CD14-positive monocyte (primary cell): ENCODE measurements at regions not wholly inside any gene's neighbourhood (a gene's known extent, or its start where the extent isn't known, plus 50 kb on each side); places are given as distances from the start of the nearest gene placed in this dataset.
A peak's percentile ranks its signal among the peaks of the same experiment; 100 is the strongest.

ENCODE experiments used
- DNase-seq, 3 donors: peaks; one replicate each; pipeline ENCODE4 v3.0.0-alpha.2; 2011 to 2022
- H2AFZ ChIP-seq: 2 replicates; pipeline ENCODE4 v1.6.0; 2012; ENCODE audit warnings: mild to moderate bottlenecking, low read depth, low read length, inconsistent platforms; ENCODE audit not compliant: insufficient read depth, poor library complexity, severe bottlenecking
- H3K27ac ChIP-seq, 2 donors: 1 replicate in 1 of 2; 2 replicates in 1 of 2; pipeline ENCODE4 v1.5.1; 2012 to 2013; ENCODE audit warnings: low read length in 2 of 2, control low read depth in 1 of 2, inconsistent platforms in 1 of 2, low read depth in 1 of 2, mild to moderate bottlenecking in 1 of 2
- H3K27me3 ChIP-seq, 2 donors: one replicate each; pipeline versions ENCODE4 v1.6.0 to v1.6.1; 2011 to 2013; ENCODE audit warnings: low read length in 2 of 2; ENCODE audit not compliant: control insufficient read depth in 2 of 2, insufficient read depth in 2 of 2
- H3K36me3 ChIP-seq, 2 donors: replicated peaks in 1 of 2; 1 replicate in 1 of 2; 2 replicates in 1 of 2; pipeline versions ENCODE4 v1.5.1 to v1.6.1; 2012 to 2013; ENCODE audit warnings: low read length in 2 of 2, control low read depth in 1 of 2, inconsistent platforms in 1 of 2, mild to moderate bottlenecking in 1 of 2; ENCODE audit not compliant: insufficient read depth in 2 of 2, control insufficient read depth in 1 of 2
- H3K4me1 ChIP-seq, 2 donors: 1 replicate in 1 of 2; 2 replicates in 1 of 2; pipeline versions ENCODE4 v1.5.1 to v1.6.1; 2012 to 2013; ENCODE audit warnings: low read length in 2 of 2, control low read depth in 1 of 2, inconsistent platforms in 1 of 2, mild to moderate bottlenecking in 1 of 2, moderate library complexity in 1 of 2; ENCODE audit not compliant: insufficient read depth in 2 of 2, control insufficient read depth in 1 of 2
- H3K4me2 ChIP-seq: replicated peaks from 2 replicates; pipeline ENCODE3; 2012; ENCODE audit warnings: low read length, moderate library complexity, mild to moderate bottlenecking; ENCODE audit not compliant: poor library complexity, severe bottlenecking; ENCODE audit errors: extremely low read depth
- H3K4me3 ChIP-seq, 3 experiments: fragments of 200-600 bp in 1 of 3; sonication (generic) in 1 of 3; replicated peaks in 1 of 3; 1 replicate in 2 of 3; 2 replicates in 1 of 3; pipeline ENCODE4 v1.5.1; 2011 to 2013; ENCODE audit warnings: low read length in 3 of 3, mild to moderate bottlenecking in 3 of 3, control low read depth in 2 of 3, low read depth in 2 of 3, inconsistent platforms in 1 of 3, moderate library complexity in 1 of 3
- H3K79me2 ChIP-seq: 2 replicates; pipeline ENCODE4 v1.6.0; 2012; ENCODE audit warnings: mild to moderate bottlenecking, control low read depth, inconsistent platforms, low read length, moderate library complexity; ENCODE audit not compliant: insufficient read depth
- H3K9ac ChIP-seq: 2 replicates; pipeline ENCODE4 v1.6.0; 2017; ENCODE audit warnings: low read length, mild to moderate bottlenecking; ENCODE audit not compliant: insufficient read depth, poor library complexity, severe bottlenecking
- H3K9me3 ChIP-seq, 2 donors: replicated peaks in 1 of 2; 1 replicate in 1 of 2; 2 replicates in 1 of 2; pipeline versions ENCODE4 v1.5.1 to v1.6.1; 2012 to 2013; ENCODE audit warnings: low read length in 2 of 2, control low read depth in 1 of 2; ENCODE audit not compliant: control insufficient read depth in 1 of 2, insufficient read depth in 1 of 2
- H4K20me1 ChIP-seq: 2 replicates; pipeline ENCODE4 v1.6.0; 2012; ENCODE audit warnings: mild to moderate bottlenecking, low read length, control low read depth, moderate library complexity; ENCODE audit not compliant: insufficient read depth
- H3K27ac Mint-ChIP-seq, 7 donors: one replicate each; pipeline ENCODE4 v1.8.0; 2020; ENCODE audit warnings: mild to moderate bottlenecking in 7 of 7, mixed read lengths in 7 of 7, moderate library complexity in 6 of 7, inconsistent platforms in 2 of 7
- H3K27me3 Mint-ChIP-seq, 3 donors: one replicate each; pipeline ENCODE4 v1.8.0; 2021 to 2022; ENCODE audit warnings: low read depth in 3 of 3, mild to moderate bottlenecking in 3 of 3, mixed read lengths in 3 of 3, moderate library complexity in 3 of 3, inconsistent platforms in 1 of 3
- H3K36me3 Mint-ChIP-seq, 2 donors: one replicate each; pipeline ENCODE4 v1.8.0; 2020; ENCODE audit warnings: mixed read lengths in 2 of 2, inconsistent platforms in 1 of 2, mild to moderate bottlenecking in 1 of 2
- H3K4me1 Mint-ChIP-seq: one replicate; pipeline ENCODE4 v1.8.0; 2020; ENCODE audit warnings: mild to moderate bottlenecking, mixed read lengths
- H3K4me3 Mint-ChIP-seq, 2 donors: one replicate each; pipeline ENCODE4 v1.8.0; 2020; ENCODE audit warnings: mild to moderate bottlenecking in 2 of 2, mixed read lengths in 2 of 2, moderate library complexity in 1 of 2
- H3K9me3 Mint-ChIP-seq, 7 donors: one replicate each; pipeline ENCODE4 v1.8.0; 2020 to 2022; ENCODE audit warnings: mixed read lengths in 7 of 7, mild to moderate bottlenecking in 6 of 7, moderate library complexity in 6 of 7, inconsistent platforms in 2 of 7
- WGBS: methylation state at CpG from one replicate; pipeline ENCODE4 v1.1.5; 2013; ENCODE audit warnings: missing lambda C conversion rate; ENCODE audit not compliant: insufficient coverage; 5-methylcytosine and 5-hydroxymethylcytosine counted together
- intact Hi-C, 2 donors: fragments of 100-400 bp; cut with micrococcal nuclease; formaldehyde crosslinking; loops; one replicate each; pipeline versions ENCODE4 v1.15.0 to v1.15.1; 2023
- TF ChIP-seq, protein P1 (sequence below): fragments of 200-600 bp; IDR thresholded peaks from one replicate; pipeline ENCODE4 v1.8.0; 2022; ENCODE audit warnings: antibody characterized with exemption, mild to moderate bottlenecking

DNA sequence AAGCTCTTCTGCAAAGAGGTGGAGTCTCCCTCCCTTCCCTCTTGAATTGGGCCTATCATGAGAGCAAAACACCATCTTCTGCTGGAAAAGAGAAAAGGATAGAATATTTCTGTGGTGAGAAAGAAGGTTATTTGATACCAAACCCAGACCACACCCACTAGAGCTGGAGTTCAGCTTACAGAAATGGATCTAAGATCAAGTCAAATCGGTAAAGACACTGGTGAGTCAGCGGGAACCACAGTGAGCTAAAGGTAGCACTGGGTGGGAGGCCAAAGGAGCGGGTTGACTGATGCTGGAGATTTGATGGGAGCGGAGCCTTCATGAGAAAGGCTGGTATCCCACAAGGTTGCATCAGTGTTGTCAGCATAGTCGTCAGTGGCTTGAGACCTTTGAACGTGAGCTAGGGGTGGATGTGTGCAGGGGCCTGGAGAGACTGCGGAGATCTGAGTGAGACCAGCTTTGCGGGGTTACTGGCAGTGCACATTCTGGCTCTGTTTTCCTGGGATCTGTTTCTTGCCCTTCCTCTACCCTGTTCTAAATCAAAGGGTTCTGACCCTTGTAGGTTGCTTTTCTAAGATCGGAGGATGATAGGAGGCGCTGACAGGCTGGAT, 106.4 kb upstream of the SCOC start:
- H3K27ac ChIP-seq, result no peak overlapping the region
- H2AFZ ChIP-seq, result no peak overlapping the region
- Mint-ChIP-seq H3K9me3 (peaks cover 0 to 3% (median 0%) of the 10 kb centered on the region in 7 donors), H3K27ac (no peak overlapping the region), H3K27me3 (peaks cover 1 to 3% (median 3%) of the 10 kb centered on the region in 3 donors), H3K4me3 (no peak overlapping the region), H3K4me1 (no peaks in the 10 kb centered on the region), H3K36me3 (no peaks in the 10 kb centered on the region)
- no peaks in the 10 kb centered on the region for H3K27me3 ChIP-seq
- no peaks in the 10 kb centered on the region for H3K4me1 ChIP-seq
- H3K4me3 ChIP-seq, result no peak overlapping the region
- DNase-seq, result no peak
- no peaks in the 10 kb centered on the region for H3K9me3 ChIP-seq
- no peak overlapping the region for H3K9ac ChIP-seq
- intact Hi-C loops, result no loop called here
- TF ChIP-seq, protein P1, sequence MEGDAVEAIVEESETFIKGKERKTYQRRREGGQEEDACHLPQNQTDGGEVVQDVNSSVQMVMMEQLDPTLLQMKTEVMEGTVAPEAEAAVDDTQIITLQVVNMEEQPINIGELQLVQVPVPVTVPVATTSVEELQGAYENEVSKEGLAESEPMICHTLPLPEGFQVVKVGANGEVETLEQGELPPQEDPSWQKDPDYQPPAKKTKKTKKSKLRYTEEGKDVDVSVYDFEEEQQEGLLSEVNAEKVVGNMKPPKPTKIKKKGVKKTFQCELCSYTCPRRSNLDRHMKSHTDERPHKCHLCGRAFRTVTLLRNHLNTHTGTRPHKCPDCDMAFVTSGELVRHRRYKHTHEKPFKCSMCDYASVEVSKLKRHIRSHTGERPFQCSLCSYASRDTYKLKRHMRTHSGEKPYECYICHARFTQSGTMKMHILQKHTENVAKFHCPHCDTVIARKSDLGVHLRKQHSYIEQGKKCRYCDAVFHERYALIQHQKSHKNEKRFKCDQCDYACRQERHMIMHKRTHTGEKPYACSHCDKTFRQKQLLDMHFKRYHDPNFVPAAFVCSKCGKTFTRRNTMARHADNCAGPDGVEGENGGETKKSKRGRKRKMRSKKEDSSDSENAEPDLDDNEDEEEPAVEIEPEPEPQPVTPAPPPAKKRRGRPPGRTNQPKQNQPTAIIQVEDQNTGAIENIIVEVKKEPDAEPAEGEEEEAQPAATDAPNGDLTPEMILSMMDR, result no peak
- no peaks in the 10 kb centered on the region for H3K36me3 ChIP-seq
- no peaks in the 10 kb centered on the region for H3K79me2 ChIP-seq
- H4K20me1 ChIP-seq, result no peaks in the 10 kb centered on the region
- no peak overlapping the region for H3K4me2 ChIP-seq
- 93% methylated on average over 6 of the region's 10 CpGs for WGBS

DNA sequence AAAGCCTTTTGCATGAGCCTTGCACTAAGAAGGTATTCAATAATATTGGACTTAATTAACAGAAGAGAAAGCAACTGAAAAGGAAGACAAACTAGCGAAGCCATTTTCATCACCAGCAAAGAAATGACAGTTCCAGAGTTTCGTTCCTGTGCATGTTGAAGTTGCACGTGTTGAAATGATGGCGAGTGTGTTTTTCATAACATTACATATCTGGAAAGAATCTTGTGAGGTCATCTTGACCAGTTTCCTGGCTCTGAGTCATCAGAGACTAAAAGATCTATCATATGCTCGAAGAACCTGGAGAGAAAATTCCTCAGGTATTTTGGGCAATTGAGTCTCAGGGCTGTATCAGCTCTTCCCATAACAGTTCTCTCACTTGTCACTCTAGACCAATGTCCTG, 106.2 kb upstream of the MAML3 start:
- H3K4me2 ChIP-seq, result no peak overlapping the region
- peaks cover 0 to 3% of the 10 kb centered on the region in 2 donors for H3K4me1 ChIP-seq
- 100% methylated on average over 1 of the region's 5 CpGs for WGBS
- H3K27ac ChIP-seq, result no peak overlapping the region
- H2AFZ ChIP-seq, result no peak overlapping the region
- peaks cover 0 to 1% of the 10 kb centered on the region in 2 donors for H3K36me3 Mint-ChIP-seq
- no peak overlapping the region for H3K4me3 Mint-ChIP-seq
- intact Hi-C loops, result no loop called here
- no peak overlapping the region for H3K4me3 ChIP-seq
- H3K9me3 ChIP-seq, result no peaks in the 10 kb centered on the region
- no peaks in the 10 kb centered on the region for H3K79me2 ChIP-seq
- peaks cover 25% of the 10 kb centered on the region for H3K4me1 Mint-ChIP-seq
- H3K27ac Mint-ChIP-seq, result no peak overlapping the region
- no peaks in the 10 kb centered on the region for H4K20me1 ChIP-seq
- H3K9ac ChIP-seq, result no peak overlapping the region
- peak in 1 of 3 donors; percentile 20 for DNase-seq
- peaks cover 0 to 3% (median 0%) of the 10 kb centered on the region in 7 donors for H3K9me3 Mint-ChIP-seq
- TF ChIP-seq, protein P1, result no peak
- no peaks in the 10 kb centered on the region for H3K36me3 ChIP-seq
- H3K27me3 ChIP-seq, result no peaks in the 10 kb centered on the region
- peaks cover 0 to 4% (median 3%) of the 10 kb centered on the region in 3 donors for H3K27me3 Mint-ChIP-seq
